T-helper 22 cell (primary cell): ENCODE measurements at regions not wholly inside any gene's neighbourhood (a gene's known extent, or its start where the extent isn't known, plus 50 kb on each side); places are given as distances from the start of the nearest gene placed in this dataset.

Experiments used
- DNase-seq: peaks from one replicate; pipeline ENCODE4 v3.0.0-alpha.2; 2020; ENCODE audit warnings: low read depth

DNA sequence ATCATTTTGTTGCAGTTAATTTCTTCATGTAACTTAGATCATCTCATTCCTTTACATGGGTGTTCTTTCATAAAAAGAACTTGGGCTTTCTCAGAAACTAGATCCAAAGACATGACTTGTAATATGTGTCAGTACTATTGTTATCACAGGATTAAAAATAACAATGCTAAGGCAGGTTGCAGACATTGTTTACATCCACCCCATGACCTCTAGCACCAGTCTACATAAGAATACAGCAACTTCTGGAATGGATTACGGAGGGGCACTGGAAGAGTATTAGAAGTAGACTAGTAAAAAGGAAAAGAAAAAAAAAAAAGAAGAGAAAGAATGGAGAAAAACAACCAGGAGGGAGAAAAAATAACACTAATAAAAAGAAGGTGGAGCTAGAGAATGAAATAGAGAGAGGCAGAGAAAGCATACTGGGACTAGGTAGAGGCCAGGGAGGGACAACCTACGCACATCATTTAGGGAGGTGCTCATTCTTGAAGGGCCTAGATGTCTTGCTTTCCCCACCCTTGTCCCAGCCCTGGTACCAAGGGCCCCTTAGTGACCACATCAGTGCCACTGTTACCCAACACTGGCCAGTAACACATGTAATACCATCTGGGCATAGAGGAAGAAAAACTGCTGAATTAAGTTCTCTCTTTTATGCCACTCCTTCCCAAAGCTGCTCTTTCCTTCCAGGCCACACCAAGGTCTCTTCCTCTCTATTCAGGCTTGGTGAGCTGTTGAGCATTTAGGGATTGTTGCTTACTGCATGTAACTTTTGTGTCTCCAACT lies 70.6 kb upstream of the KLF7 start:
- DNase-seq: no peak

GRCh38 chr2:207238831-207239701 lies 73.3 kb upstream of the KLF7 start:
- no peak for DNase-seq

GRCh38 chr2:207239754-207240494 lies 74.2 kb upstream of the KLF7 start:
- DNase-seq: no peak

- no peak for DNase-seq
These were observed 74.9 kb upstream of the KLF7 start for GRCh38 chr2:207240649-207241048.

GRCh38 chr2:207241198-207241597 lies 75.5 kb upstream of the KLF7 start:
- DNase-seq: no peak

DNA sequence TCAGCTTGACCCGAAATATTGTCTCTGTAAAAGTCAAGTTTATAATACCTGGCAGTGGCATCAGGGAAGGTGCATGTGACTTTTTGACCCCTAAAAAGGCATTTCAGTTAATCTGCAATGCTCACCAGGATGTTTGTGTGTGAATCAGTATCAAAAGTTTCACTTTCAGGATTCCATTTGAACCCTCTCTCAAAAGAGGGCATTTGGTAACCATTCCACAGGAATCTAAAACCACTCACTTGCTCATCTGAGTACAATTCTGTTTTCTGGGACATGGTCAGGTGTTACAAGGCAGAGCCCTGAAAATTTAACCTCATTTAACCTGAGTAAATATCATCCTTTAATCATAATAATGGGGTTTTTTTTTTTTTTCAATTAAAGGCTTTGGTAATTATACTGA lies 77.9 kb upstream of the KLF7 start:
- no peak for DNase-seq

- no peak for DNase-seq
These were observed 79.5 kb upstream of the KLF7 start for GRCh38 chr2:207244971-207245925.

DNA sequence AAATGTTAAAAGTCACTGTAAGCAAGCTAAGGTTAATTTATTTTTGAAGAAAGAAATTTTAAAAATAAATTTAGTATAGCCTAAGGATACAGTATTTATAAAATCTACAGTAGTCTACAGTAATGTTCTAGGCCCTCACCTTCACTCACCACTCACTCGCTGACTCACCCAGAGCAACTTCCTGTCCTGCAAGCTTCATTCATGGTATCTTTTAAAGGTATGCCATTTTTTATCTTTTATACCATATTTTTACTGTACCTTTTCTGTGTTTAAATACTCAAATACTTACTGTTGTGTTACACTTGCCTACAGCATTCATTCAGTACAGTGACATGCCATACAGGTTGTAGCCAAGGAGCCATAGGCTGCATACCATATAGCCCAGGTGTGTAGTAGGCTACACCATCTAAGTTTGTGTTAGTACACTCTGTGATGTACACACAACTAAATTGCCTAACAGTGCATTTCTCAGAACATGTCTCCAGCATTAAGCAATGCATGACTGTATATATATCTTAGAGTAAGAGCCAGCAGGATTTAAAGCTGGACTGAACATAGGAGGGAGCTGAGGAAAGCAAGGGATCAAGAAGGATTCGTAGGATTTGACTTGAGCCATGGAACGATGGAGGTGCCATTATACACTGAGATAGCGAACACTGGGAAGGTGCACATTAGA lies 83.1 kb upstream of the KLF7 start:
- no peak for DNase-seq

DNA sequence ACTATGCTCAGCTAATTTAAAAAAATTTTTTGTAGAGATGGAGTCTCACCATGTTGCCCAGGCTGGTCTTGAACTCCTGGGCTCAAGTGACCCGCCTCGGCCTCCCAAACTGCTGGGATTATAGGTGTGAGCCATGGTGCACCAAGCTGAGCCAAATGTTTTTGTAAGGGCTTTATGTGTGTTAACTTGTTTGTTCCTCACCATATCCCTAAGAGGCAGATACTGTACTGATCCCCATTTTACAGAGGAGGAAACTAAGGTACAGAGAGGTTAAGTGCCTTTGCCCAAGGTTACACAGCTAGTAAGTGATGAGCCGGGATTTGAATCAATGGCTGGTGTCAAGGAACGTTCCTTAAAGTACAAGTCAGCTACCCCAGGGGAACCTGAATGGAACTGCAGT lies 85.3 kb upstream of the KLF7 start:
- no peak for DNase-seq

- DNase-seq: no peak
These were observed 85.9 kb upstream of the KLF7 start for GRCh38 chr2:207251573-207252192.

DNA sequence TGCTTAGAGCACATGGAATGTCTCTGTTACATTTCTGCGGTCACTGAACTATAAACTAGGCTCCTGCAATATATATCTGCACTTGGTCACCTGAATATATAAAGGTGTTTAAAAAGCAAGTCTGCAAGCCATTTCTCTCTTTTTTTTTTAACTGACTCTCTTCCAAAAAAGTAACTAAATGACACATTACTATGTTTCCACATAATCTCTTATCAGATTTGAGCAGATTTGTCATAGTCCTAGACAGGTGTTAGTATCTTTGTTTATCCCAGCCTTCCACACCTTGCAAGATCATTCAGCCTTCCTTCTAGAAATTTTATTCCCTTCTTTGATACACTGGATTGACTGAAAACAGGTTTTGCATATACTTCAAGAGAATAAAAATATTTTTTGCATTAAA lies 86.7 kb upstream of the KLF7 start:
- DNase-seq: no peak

GRCh38 chr2:207252979-207253645 lies 87.4 kb upstream of the KLF7 start:
- DNase-seq: no peak

DNA sequence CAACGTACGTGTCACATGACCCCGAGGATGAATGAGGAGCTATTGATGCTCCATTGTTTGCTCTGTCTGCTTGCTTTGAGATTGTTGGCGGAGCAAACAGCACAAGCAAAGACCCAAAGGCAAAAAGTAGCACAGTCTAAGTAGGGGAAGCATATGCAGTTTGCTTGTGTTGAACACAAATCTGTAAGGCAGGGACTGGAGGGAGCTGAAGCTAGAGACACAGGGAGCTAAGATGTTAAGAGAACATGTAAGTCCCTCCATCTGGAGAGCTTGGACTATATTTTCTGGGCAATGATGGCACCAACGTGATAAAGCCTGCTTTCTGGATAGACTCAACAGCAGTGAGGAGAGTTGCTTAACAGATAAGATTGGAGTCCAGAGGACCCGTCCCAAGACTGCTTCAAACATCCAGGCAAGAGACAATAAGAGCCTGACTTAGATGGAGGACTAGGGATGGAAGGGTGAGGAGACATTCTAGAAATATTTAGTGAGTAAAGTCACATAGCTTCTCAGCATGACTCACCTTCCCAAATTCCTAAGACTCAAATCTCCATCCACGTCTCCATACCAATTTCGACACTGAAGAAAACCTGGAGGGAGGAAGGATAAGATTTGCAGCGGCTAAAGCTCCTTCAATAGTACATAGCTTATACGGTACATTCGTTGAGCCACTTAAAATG lies 88.1 kb upstream of the KLF7 start:
- DNase-seq: no peak

DNA sequence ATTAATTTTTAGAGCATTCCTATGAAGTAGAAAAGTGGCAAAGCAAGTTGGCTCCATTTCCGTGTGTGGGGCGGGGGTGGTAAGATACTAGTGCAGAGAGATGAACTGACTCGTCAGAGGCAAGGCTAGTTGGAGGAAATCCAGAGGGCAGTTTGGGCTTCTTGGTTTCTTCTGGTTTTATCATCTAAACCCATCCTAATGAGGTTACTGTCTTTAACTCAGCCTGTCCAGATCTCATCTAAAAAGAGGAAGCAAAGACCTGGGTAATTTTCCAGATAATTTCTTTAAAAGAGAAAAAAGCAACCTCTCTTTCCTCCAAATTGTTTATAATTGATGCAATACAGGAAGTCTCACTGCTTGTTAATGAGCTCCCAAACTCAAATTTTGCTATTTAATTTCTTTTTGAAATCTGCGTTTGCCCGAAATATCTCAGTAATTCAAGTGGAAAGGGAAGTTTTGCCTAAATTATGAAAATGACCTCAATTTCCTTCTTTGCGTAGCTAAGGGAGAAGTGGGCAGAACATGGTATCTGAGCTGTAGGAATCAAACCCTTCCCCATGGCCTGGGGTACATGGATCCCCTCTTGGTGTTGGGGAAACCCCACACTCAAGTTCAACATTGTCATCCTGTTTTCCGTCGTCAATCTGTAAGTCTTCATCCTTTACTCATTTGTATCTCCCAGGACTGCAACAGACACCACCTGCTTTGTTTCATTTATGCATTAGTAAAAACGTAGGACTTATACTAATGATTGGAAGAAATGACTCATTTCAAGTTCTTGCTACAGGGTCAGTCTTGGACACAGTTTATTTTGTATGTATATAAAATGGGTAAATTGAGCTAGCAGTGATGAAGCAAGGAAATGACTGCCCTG lies 89.1 kb upstream of the KLF7 start:
- no peak for DNase-seq

- no peak for DNase-seq
These were observed 90.1 kb upstream of the KLF7 start for GRCh38 chr2:207255565-207256470.

DNA sequence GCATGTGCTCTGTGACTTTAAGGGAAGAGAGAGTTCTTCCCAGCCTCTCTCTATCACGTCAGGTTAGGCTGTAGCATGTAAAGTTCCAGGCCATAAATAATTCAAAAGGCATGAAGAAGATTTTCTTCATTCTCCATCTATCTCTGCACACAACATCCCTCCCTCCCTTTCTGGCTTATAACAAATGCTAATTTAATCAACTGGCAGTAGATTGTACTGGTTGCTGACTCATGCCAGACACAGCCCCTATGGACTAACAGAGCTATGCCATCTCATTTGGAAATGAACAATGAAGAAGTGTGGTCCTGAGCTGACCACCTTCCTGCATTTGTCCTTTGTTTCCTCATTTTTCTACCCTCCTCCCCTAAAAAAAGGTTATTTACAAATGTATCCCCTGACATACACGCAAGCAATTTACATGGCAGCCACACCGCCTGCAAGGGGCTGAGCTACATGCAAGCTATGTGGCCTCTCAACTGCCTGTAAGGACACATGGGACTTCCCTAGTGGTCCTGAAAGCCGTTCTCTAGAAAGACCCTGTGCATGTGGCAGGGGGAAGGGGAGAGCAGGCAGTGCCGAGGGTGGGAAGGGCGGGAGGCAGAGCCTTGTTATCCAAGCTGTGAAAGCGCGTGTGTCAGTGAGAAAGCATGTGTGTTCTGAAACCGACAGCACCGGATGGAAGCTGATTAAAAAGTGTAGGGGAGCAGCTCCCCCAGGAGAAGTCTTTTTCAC lies 90.9 kb upstream of the KLF7 start:
- no peak for DNase-seq
